Mucosa of gallbladder (tissue), 1 donor: ENCODE measurements at regions not wholly inside any gene's neighbourhood (a gene's known extent, or its start where the extent isn't known, plus 50 kb on each side); places are given as distances from the start of the nearest gene placed in this dataset.

Source experiments
- DNase-seq: peaks from one replicate; pipeline ENCODE4 v3.0.0-alpha.2; 2020; ENCODE audit warnings: low spot score
- donor health status: DM: no; HTN: no; CAD: no.

DNA sequence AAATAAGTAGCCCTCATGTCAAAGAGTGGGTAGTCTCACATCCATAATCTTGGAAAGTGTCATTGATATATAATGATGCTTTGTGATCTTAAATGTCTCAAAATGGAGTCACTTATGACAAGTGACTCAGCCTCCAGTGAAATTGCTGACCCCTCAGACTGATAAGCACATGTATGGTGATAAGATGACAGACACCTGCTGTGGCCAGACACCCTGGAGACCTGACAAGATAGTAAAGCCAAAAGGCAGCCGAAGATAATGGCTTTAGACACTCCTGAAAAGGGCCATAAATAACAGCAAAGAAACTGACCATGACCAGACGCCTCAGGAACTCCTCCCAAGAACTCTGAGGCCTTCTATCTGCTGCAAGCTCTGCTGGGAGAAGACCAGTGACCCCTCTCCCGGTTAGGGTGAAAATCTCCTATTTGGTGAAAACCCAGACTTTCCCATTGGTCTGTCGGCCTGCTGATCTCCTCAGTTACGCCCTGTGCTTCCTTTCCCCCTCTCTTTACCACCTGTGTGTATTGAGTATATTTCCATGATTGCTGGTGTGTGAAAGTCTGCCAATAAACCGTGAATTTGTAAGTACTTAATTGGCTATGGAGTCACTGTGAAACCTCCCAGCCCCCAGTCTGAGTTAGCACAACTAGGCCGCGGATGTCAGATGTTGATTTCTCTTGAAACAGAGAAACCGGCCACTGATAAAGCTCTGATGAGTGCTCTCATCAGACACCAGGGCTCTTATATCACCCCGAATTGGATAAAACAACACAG lies 226.7 kb upstream of the MYOCD start:
- no peak for DNase-seq

DNA sequence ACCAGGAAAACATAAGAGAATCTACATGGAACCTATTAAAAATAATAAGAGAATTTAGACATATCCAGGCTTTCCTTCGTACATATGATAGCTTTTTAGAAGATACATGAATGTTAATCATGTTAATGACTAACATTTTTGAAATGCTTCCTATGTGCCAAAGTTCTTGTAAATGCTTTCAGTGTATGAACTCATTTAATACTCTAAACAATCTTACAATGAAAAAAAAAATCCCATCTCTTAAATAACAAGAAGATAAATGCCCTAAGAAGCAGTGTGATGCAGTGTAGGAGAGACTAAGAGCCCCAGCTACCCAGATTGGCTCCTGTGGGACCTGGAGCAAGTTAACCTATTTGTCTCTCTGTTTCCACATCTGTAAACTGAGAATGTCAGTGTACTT lies 220.4 kb upstream of the MYOCD start:
- DNase-seq = no peak

GRCh38 chr17:12457493-12457892 lies 208.2 kb upstream of the MYOCD start:
- DNase-seq = no peak

GRCh38 chr17:12459736-12460135 lies 206.0 kb upstream of the MYOCD start:
- no peak for DNase-seq

DNA sequence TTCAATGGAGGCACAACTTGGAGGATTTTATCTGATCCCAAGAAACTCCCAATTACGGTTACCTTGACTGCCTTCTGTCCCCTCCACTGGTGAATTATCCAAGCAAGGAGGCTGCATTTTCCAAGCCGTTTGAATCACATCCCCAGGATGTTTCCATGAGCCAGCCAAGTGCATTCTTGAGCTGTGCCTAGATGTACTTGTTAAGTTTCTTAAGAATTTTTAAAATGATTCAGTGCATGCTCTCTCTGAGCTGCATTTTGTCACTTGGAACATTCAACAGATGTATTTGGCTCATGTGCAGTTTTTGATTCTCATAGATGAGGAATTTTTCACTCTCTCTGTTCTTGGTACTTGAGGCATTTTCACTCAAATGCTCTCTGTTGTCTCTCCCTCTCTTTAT lies 202.6 kb upstream of the MYOCD start:
- DNase-seq = no peak

DNA sequence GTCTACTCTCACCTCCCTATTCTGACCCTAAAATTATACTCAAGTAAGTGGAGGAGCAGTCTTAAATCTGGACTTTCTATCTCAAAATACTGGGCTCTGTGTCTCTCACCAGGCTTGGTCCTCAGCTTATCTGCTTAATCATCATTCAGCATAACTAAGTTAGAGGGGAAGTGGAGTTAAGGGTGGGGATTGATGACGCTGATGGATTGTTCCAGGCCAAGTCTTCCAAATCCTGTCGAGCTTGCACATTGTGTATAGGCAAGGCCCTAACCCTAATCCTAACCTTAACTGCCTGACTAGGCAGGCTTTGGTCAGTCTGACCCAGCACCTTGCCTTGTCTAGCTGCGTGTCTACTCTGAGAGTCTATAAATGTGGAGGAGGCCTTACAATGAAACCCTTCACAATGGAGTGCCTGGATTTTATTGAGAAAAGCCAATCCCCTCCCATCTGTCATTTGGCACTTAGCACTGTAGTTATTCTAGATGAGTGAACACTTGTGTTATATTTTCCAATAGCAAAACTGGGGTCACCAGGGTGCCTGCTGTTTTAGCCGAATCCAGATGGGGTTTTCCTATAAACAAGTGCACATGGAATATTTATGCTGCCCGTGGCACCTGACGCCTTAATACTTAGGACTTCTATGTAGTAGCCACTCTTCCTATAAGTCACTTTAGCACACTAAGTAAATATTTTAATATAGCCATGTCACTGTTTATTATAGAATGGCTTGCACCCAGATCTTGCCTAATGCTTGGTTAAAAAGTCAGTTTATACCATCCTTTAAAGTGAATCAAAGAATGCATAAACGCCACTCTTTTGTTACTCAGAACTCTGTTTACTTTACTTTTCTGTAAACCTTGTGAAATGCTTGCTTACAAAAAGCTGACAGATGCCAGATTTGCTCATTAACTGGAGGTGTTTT lies 193.2 kb upstream of the MYOCD start:
- no peak for DNase-seq

- no peak for DNase-seq
These were observed 187.4 kb upstream of the MYOCD start for GRCh38 chr17:12478311-12478710.

DNA sequence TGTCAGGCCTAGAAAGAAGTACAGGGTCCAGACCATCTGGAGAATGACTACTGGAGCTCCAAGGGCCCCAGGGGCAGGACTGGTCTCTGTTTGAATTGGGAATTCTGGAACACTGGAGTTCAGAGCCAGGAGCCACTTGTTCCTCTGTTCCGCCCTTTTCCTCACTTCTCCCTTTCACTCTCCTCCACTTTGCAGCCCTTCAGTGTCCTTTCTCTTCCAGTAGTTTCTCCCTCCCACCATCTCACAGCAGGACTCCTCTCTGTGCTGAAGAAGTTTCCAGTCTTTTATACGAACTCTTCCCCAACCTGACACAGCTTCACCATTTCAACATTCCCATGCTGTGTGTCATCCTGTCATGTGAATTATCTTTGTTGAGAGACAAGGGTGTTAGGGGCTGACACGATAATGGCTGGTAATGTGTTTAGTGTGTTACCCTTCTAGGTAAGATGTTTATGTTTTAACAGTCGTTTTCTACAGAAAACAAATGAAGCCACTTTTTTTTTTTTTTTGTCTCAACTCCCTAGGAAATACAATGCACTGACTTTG lies 180.3 kb upstream of the MYOCD start:
- no peak for DNase-seq

GRCh38 chr17:12489325-12489724 lies 176.4 kb upstream of the MYOCD start:
- no peak for DNase-seq

GRCh38 chr17:12492450-12492849 lies 173.2 kb upstream of the MYOCD start:
- DNase-seq = no peak

GRCh38 chr17:12505866-12506265 lies 159.8 kb upstream of the MYOCD start:
- DNase-seq = no peak

DNA sequence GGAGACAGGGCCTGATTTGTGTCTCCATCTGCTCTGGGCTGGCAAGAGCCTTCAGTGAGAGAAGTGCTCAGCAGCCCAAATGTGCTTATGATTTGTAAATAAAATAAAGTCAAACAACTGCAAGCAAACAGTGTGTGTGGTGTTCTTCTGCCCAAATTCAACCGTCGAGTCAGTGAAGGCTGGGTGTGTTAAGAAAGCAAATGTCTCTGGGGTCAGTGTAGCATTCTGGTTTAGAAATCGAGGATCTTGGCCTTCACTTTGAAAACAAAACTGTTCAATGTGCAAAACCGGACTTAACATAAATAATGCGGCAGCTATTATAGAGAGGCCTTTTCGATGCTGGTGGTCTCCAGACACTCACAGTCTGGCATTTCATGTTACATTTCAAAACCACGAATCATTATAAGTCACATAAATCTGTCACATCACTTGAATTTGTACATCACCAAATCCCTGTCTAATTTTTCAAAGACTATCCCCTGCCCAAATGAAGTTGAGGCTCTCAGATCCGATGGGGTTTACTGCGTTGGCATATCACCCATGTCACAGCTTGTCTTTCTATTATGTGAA lies 158.6 kb upstream of the MYOCD start:
- no peak for DNase-seq

GRCh38 chr17:12509801-12510200 lies 155.9 kb upstream of the MYOCD start:
- no peak for DNase-seq

- no peak for DNase-seq
These were observed 155.2 kb upstream of the MYOCD start for GRCh38 chr17:12510535-12510934.

GRCh38 chr17:12512694-12513355 lies 152.9 kb upstream of the MYOCD start:
- DNase-seq = no peak

GRCh38 chr17:12514596-12514995 lies 151.1 kb upstream of the MYOCD start:
- DNase-seq = no peak

DNA sequence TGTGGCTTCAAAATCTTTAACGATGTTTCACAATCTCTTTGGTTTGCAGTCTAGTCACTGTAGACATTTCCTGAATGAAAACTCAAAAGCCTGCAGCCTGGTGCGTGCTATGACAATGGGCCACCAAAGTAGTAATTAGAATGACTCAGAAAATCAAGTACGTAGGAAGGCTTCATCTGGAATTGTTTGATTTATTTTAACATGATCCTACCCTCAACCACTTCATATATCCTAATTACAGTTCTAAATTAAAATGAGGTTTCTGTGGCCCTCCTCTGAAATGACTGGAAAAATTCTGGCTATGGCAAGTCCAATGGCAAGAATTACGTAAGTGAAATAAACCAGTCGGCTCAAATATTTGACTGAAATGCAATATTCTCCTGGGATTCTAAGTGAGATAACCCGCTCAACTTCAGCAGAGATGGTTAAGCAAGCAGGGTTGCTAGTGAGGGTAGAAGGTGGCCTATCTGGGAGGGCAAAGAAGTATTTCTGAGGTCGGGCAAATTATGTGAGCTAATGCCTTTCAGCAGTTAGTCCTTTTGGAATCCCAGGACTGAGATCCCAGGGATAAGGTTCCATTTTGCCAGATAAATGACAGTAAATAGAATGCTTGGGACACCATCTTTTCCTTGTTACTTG lies 145.6 kb upstream of the MYOCD start:
- DNase-seq = no peak

DNA sequence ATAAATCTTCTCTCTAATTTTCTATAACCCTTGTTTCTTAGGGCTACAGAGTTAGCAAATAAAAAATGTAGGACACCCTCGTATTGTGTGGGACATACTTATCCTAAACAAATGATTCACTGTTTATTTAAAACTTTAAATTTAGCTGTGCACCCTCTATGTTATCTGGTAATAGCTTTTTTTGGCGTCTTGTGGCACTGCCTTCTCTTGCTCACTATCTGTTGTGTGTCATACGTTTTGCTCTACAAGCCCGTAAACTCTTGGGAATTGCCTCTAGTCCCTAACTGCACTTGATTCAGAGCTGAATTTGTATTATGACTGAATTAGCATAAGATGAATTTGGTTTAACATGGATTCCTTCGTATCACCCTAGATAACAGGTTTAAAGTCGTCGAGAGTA lies 144.3 kb upstream of the MYOCD start:
- no peak for DNase-seq

- DNase-seq = no peak
These were observed 143.4 kb upstream of the MYOCD start for GRCh38 chr17:12522336-12522735.

GRCh38 chr17:12522743-12523183 lies 142.9 kb upstream of the MYOCD start:
- DNase-seq = no peak

DNA sequence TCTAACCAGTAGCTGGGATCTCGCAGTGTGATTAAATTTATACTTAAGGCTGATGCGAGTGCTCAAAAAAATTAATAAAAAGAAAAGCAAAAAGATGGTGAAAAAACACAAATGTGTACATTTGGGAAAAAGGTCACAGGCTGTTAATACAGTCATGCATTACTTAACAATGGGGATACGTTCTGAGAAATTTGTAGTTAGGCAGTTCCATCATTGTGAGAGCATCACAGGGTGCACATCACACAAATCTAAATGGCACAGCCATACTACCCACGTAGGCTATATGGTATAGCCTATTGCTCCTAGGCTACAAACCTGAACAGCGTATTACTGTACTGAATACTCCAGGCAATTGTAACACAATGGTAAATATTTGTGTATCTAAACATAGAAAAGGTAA lies 142.4 kb upstream of the MYOCD start:
- no peak for DNase-seq
